HEK293T (cell line): ENCODE measurements at regions not wholly inside any gene's neighbourhood (a gene's known extent, or its start where the extent isn't known, plus 50 kb on each side); places are given as distances from the start of the nearest gene placed in this dataset.

Experiments used
- CTCF ChIA-PET: fragments of 350-600 bp; formaldehyde crosslinking; extraction: SDS; loops from one replicate; lab custom pipeline; 2021; ENCODE audit warnings: antibody characterized with exemption, inconsistent platforms; lab: Yijun Ruan, JAX
- POLR2A ChIA-PET: fragments of 350-600 bp; formaldehyde crosslinking; extraction: SDS; loops from one replicate; lab custom pipeline; 2020; ENCODE audit warnings: antibody characterized with exemption, inconsistent platforms; lab: Yijun Ruan, JAX
- DNase-seq: peaks from one replicate; pipeline ENCODE4 v3.0.0; 2012; ENCODE audit warnings: mixed read lengths; ENCODE audit errors: extremely low spot score
- ARNT ChIP-seq: fragments of 450-650 bp; IDR thresholded peaks from 2 replicates; pipeline ENCODE4 v1.6.1; 2017; ENCODE audit warnings: mild to moderate bottlenecking
- BHLHE40 ChIP-seq: fragments of 450-650 bp; IDR thresholded peaks from 2 replicates; pipeline ENCODE4 v1.6.1; 2016; ENCODE audit warnings: mild to moderate bottlenecking, moderate library complexity, borderline replicate concordance
- CTBP1 ChIP-seq: fragments of 450-650 bp; IDR thresholded peaks from 2 replicates; pipeline ENCODE4 v1.6.1; 2016; ENCODE audit warnings: borderline replicate concordance
- ELF4 ChIP-seq: fragments of 450-650 bp; IDR thresholded peaks from 2 replicates; pipeline ENCODE4 v1.6.1; 2017; ENCODE audit warnings: antibody characterized with exemption
- FOXA1 ChIP-seq: fragments of 450-650 bp; IDR thresholded peaks from 2 replicates; pipeline ENCODE4 v1.6.1; 2016; ENCODE audit warnings: mild to moderate bottlenecking
- FOXK2 ChIP-seq: fragments of 450-650 bp; IDR thresholded peaks from 2 replicates; pipeline ENCODE4 v1.6.1; 2016; ENCODE audit warnings: mild to moderate bottlenecking
- FOXM1 ChIP-seq: fragments of 450-650 bp; IDR thresholded peaks from 2 replicates; pipeline ENCODE4 v1.6.1; 2017; ENCODE audit warnings: mild to moderate bottlenecking, borderline replicate concordance
- HDGF ChIP-seq: fragments of 450-650 bp; IDR thresholded peaks from 2 replicates; pipeline ENCODE4 v1.6.1; 2017; ENCODE audit warnings: antibody characterized with exemption, borderline replicate concordance
- L3MBTL2 ChIP-seq: fragments of 450-650 bp; conservative IDR thresholded peaks from 2 replicates; pipeline ENCODE4 v1.6.1; 2016; ENCODE audit warnings: mild to moderate bottlenecking
- LEF1 ChIP-seq: fragments of 450-650 bp; IDR thresholded peaks from 2 replicates; pipeline ENCODE4 v1.6.1; 2017; ENCODE audit warnings: mild to moderate bottlenecking, borderline replicate concordance
- NFRKB ChIP-seq: fragments of 450-650 bp; IDR thresholded peaks from 2 replicates; pipeline ENCODE4 v1.6.1; 2016; ENCODE audit warnings: mild to moderate bottlenecking, moderate library complexity
- PKNOX1 ChIP-seq: fragments of 450-650 bp; IDR thresholded peaks from 2 replicates; pipeline ENCODE4 v1.6.1; 2016
- SP1 ChIP-seq: fragments of 450-650 bp; IDR thresholded peaks from 2 replicates; pipeline ENCODE4 v1.6.1; 2017
- SUZ12 ChIP-seq: fragments of 450-650 bp; IDR thresholded peaks from 2 replicates; pipeline ENCODE4 v1.6.1; 2016; ENCODE audit warnings: mild to moderate bottlenecking
- TARDBP ChIP-seq: fragments of 450-650 bp; IDR thresholded peaks from 2 replicates; pipeline ENCODE4 v1.6.1; 2016
- ZNF384 ChIP-seq: fragments of 450-650 bp; IDR thresholded peaks from 2 replicates; pipeline ENCODE4 v1.6.1; 2016

DNA sequence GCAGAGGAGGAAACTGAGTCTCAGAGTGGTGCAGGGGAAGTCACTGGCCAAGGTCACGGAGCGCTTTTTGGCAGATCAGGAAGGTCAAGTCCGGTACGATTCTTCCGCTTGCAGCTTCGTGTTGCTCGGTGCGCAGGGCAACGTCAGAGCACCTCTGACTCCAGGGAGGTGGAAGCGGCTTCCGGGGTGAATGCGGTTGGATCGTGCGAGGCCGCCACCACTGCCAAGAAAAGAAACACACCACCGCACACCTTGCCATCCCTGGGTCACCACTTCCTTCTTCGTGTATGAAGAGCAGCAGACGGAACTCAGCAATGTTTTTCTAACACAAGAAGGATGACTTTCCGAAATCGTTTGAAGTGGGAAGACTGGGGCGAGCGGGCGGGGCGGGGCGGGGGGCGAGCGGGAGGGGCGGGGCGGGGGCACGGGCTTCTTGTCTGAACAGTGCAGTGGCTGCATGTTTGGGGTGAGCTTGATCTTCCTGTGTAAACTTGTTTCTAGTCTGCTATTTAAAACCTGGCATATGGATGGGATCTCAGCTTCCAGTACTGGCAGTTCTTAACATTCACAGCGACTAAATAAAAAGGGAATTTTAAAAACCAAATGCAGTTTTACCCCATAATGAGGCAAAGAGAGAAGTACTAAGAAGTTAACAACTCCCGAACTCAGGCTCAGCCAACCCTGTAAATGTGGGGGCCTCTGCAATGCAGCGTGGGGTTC, 300.0 kb downstream of the RRAGC start:
- ChIA-PET CTCF (no interaction called here), POLR2A (no interaction called here)
- no peak for DNase-seq
- TF ChIP-seq ARNT = no peak
- no peak for TF ChIP-seq NFRKB
- no peak for TF ChIP-seq FOXM1
- TF ChIP-seq SUZ12 = no peak
- no peak for TF ChIP-seq BHLHE40
- TF ChIP-seq LEF1 = no peak
- TF ChIP-seq ZNF384 = no peak
- no peak for TF ChIP-seq SP1
- TF ChIP-seq PKNOX1 = no peak
- no peak for TF ChIP-seq FOXA1
- TF ChIP-seq TARDBP = no peak
- TF ChIP-seq ELF4 = no peak
- no peak for TF ChIP-seq CTBP1
- TF ChIP-seq L3MBTL2 = no peak
- TF ChIP-seq FOXK2 = no peak
- no peak for TF ChIP-seq HDGF

DNA sequence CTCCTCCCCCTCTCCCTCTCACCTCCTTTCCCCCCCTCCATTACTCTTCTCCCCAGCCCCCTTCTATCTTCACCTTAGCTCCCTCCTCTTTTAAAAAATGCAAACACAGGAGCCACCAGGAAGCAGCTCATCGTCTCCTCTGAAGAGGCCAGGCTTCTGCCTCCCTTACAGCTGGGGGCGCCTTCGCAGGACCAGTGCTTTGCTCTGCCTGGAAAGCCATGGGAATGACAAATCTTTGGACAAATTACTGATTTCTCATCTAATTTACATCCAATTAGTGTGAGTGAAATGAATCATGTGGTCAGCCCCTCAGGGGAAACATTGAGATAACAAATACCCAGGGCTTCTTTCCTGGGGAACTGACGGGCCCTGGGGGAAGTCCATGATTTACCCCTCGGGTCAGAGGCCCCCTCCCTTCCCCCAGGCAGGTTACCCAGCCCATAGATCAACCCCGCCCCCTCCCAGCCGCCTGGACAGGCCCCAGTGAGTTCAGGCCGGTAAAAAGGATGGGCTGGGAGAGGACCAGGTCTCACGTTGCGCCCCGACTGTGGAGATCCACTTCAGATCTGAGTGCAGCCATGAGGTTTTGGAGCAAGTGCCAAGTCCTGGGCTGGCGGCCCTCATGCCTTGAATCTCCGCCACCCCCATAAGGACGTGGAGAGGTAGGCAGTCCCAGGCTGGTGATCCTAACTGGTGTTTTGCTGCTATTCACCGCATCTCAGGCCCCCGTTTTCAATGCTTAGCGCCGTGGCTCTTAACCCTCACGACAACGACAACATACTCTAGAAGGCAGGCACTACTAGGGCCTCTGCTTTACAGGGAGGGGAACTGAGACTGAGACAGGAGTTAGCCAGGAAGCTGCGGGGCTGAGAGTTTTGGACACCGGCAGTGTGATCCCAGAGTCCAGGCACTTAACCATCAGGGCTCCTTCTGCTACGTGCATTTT, 300.8 kb downstream of the RRAGC start:
- TF ChIP-seq ARNT = no peak
- TF ChIP-seq TARDBP = no peak
- no peak for TF ChIP-seq ZNF384
- DNase-seq = no peak
- ChIA-PET CTCF (no interaction called here), POLR2A (no interaction called here)

DNA sequence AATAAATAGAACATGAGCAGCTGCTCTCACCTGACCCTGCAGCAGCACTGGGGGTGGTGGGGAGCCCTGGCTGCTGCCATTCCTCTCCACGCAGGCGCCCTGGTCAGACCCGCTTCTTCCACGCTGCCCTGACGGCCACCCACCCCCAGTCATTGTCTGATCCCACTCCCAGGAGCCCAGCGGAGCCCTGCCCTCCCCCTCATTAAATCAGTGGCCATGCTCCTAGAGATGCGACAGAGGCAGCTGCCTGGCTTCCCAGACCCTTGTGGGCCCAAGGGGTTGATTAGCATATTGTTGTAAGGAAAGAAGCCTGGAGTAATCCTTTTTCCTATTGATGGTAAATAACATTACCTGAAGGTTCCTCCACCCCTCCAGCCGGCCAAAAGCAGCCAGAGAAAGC, 301.5 kb downstream of the RRAGC start:
- no peak for DNase-seq
- POLR2A ChIA-PET = no interaction called here
- CTCF ChIA-PET = no interaction called here
- TF ChIP-seq LEF1 (no peak), FOXM1 (no peak), SUZ12 (no peak)

DNA sequence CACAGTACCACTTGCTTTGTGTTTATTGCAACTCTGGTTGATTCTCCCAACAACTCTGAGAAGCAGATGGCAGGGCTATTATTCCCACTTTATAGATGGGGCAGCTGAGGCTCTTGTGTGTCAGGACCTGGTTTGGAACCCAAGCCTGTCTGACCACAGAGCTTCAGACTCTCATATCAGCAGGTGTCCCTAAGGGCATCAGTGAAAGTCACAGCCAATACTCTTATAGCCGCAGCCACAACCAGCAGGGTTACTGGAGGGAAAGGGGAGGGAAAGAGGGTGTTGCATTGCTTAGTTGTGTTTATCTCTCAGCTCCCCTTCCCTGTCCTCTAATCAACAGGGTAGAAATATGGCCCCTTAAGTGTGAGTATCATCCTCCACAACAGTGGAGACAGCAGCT, 304.0 kb downstream of the RRAGC start:
- CTCF ChIA-PET = no interaction called here
- no peak for DNase-seq
- POLR2A ChIA-PET = no interaction called here
- TF ChIP-seq NFRKB (no peak), LEF1 (no peak), ZNF384 (no peak), SP1 (no peak), CTBP1 (no peak), HDGF (no peak), FOXA1 (no peak), BHLHE40 (no peak), L3MBTL2 (no peak), FOXK2 (no peak), FOXM1 (no peak), TARDBP (no peak), ELF4 (no peak), PKNOX1 (no peak), SUZ12 (no peak), ARNT (no peak)

DNA sequence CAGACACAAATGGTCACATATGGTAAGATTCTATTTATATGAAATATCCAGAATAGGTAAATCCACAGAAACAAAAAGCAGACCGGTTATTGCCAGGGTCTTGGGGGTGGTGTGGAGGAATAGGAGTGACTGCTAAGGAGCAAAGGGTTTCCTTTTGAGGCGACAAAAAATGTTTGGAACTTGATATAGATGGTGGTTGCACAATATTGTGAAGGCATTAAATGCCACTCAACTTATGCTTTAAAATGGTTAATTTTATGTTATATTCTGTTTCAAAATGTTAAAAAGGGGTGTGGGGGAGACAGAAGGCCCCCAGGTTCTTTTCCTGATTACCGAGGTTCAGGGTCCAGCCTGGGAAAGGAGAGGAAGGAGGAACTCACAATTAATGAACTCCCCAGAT, 304.4 kb downstream of the RRAGC start:
- ChIA-PET POLR2A (no interaction called here), CTCF (no interaction called here)
- TF ChIP-seq PKNOX1 (no peak), ARNT (no peak), L3MBTL2 (no peak), SUZ12 (no peak), BHLHE40 (no peak), HDGF (no peak), ELF4 (no peak), CTBP1 (no peak)
- no peak for DNase-seq
